GM12873 (cell line): ENCODE measurements at regions not wholly inside any gene's neighbourhood (a gene's known extent, or its start where the extent isn't known, plus 50 kb on each side); places are given as distances from the start of the nearest gene placed in this dataset.

Experiments used
- TF ChIP-seq, protein P1 (sequence below): IDR thresholded peaks from 2 replicates; pipeline ENCODE4 v1.5.1; 2012; ENCODE audit warnings: low read depth, mild to moderate bottlenecking, moderate library complexity, low read length, control low read depth; ENCODE audit not compliant: insufficient read depth; ENCODE audit errors: missing control alignments

DNA sequence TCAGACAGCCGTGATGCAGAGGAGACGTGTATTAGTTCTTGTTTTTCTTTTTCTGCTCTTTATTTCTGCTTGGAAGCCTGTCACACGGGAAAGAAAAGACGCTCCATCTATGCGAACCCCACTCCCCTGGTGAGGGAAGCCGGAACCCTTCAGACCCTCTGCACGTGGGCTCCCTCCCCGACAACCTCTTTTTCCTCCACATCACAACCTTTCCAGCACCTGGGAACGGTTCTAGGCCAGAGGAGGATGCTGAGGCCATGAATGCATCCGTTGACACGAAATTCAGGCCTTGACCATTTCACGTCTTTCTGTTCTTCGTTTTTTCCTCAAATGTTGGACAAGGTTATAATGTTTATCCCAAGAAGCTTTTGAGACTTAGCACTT lies 85.3 kb upstream of the WNT7B start:
- TF ChIP-seq, protein P1, sequence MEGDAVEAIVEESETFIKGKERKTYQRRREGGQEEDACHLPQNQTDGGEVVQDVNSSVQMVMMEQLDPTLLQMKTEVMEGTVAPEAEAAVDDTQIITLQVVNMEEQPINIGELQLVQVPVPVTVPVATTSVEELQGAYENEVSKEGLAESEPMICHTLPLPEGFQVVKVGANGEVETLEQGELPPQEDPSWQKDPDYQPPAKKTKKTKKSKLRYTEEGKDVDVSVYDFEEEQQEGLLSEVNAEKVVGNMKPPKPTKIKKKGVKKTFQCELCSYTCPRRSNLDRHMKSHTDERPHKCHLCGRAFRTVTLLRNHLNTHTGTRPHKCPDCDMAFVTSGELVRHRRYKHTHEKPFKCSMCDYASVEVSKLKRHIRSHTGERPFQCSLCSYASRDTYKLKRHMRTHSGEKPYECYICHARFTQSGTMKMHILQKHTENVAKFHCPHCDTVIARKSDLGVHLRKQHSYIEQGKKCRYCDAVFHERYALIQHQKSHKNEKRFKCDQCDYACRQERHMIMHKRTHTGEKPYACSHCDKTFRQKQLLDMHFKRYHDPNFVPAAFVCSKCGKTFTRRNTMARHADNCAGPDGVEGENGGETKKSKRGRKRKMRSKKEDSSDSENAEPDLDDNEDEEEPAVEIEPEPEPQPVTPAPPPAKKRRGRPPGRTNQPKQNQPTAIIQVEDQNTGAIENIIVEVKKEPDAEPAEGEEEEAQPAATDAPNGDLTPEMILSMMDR, result no peak

DNA sequence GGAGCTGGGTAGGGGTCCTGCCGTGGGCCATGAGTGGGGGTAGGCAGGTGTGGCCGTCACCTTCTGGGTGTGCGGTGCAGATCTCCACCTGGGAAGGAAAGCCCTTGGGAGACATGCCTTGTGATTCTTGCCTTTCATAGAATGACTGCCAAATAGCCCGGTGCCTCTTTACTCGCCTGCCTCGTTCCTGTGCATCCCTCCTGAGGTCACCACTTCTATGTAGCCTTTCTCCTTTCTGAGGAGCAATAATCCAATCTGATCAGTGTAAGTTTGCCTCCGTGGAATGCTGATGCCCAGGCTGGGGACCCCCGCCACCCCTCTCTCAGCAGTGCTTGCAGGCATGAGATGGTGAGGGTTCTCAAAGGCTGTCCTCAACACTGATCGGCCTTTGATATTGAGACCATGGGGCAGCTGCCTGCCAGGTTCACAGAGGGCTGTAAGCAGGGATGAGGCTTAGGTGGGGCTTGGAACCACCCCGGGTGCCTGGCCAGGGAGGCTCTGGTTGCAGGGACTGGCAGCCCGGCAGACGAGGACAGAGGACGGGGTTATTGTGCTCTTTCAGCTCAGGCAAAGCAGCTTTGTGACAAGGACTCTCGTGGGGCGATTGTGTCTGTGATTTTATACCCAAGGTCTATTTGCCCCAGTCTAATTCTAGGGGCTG lies 86.1 kb upstream of the WNT7B start:
- TF ChIP-seq, protein P1, result no peak

DNA sequence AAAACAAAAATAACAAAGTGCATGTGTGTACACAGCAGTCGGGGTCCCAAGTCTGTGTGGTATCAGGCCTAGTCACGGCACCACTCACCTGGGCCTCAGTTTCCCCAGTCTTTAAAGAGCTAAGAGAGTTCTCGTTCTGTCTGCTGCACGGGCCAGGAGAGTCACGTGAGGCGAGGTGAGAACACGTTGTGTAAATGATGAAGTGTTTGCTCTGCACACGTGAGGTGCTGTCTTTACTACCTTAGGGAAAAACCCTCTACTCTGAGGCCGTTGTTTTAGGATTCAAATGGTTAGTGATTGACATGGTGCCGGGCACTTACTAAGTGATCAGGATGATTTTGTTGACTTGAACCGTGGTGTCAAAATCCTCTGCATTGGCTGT lies 86.5 kb upstream of the PPARA start:
- TF ChIP-seq, protein P1, result no peak

DNA sequence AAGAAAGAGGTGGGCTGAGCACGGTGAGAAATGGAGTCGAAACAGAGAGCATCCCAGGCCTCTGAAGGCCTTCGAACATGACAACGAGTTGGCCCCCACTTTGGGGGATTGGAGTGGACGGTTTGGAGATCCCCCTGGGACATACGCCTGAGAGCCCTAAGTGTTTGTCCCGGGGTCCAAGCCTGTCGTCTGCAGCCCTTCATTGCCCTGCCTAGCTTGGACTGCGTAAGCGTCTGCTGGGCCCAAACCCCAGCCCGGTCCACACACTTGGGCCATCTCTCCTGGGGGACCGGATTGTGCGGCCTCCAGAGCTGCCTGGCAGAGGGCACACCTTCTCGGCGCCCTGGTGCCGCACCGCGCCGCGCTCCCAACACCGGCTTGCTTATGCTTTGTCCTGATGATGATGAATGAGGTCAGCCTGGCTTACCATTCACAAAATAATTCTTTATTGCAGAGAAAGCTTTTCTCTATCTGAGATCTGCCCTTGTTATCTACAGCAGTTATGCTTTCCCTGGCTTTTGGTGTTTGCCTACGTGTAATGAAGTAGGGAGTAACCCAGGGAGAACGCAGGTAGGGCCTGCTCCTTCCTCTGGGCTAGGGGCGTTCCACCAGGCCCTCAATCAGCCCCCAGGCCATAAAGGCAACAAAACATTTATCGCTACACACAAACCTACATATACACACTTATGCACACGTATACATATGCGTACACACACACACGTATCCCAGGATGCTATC lies 85.9 kb upstream of the PPARA start:
- TF ChIP-seq, protein P1, result no peak

DNA sequence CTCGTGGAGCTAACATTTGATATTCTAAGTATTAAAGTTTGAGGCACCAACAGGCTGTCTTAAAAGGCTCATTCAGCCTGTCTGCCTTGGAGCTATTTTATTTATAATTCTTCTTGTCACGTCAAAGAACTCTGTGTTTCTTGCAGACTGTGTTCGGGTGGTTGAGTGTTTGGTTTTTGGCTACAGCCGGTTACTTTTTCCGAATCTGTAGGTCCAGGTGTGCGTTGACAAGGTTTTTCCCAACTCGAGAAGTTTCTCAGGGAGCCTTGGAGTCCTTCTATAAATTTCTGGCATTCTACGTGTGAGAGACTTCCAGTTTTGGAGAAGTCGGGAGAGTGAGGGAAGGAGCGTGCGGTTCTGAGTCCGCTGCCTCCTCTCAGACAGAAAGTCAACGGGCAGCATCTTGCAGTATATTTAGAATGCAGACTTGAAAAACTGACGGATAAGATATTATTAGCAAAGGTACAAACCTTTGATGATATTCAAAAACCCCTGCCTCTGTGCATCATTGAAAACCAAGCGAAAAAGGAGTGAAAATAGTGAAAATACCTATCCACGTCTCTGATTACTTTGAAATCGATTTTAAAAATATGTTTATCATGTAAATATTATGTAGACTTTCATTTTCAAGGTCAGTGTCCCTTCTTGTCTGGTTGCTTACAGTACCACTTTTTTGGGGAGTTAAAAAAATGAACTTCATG lies 85.2 kb upstream of the PPARA start:
- TF ChIP-seq, protein P1, result no peak

DNA sequence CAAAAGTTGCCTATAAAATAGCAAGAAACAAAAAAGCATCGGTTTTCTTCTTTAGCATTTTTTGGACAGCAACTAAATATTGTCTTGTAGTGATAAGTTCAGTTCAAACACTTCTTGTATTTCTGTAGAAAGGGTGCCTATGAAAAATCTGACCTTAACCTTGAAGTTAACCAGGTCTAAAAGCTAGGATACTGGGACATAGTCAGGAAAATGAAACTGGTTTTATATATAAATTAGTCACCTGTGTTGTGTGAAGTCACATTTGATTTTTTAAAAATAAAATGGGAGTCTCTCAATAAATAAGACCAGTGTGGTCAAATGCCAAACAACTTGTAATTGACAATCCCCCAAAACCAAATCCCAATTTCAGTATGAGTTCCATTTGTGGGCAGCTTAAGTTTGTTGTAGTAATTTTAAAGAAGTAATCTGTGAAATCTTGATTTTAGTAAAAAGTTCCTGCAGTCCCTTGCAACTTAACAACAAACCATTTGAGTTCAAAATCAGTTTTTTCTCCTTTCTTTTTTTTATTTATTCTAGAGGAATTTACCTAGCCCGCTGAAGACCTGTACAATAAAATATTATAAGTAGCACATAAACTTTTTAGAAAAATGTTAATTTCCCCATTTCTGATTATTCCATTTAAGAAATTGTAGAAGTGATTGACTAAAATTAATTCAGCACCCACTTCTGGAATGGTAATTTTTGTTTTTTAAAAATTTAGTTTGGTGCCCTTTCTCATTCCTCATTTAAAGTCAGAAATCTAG lies 84.5 kb upstream of the PPARA start:
- TF ChIP-seq, protein P1, result no peak
